HG03175 (cell line): ENCODE measurements at regions not wholly inside any gene's neighbourhood (a gene's known extent, or its start where the extent isn't known, plus 50 kb on each side); places are given as distances from the start of the nearest gene placed in this dataset.
"Not testable (repeated sequence)": the region's sequence is repeated elsewhere in the genome, so short reads cannot be mapped to it uniquely, and the experiment has no call there.

Source experiments
- ATAC-seq: cut with Tn5 transposase; IDR thresholded peaks from one replicate; pipeline ENCODE4 v1.9.1; 2021; ENCODE audit warnings: mild to moderate bottlenecking, moderate library complexity; ENCODE audit not compliant: unreplicated experiment

- ATAC-seq = no peak
These were observed 114.7 kb downstream of the SOX4 start for GRCh38 chr6:21708320-21708580.

- ATAC-seq = no peak
These were observed 116.7 kb downstream of the SOX4 start for GRCh38 chr6:21710216-21710615.

- no peak for ATAC-seq
These were observed 117.5 kb downstream of the SOX4 start for GRCh38 chr6:21710908-21711627.

GRCh38 chr6:21712213-21712612 is 118.7 kb downstream of the SOX4 start:
- no peak for ATAC-seq

- no peak for ATAC-seq
These were observed 119.9 kb downstream of the SOX4 start for GRCh38 chr6:21713481-21713880.

GRCh38 chr6:21715180-21715579 is 121.6 kb downstream of the SOX4 start:
- ATAC-seq = no peak

GRCh38 chr6:21722510-21722909 is 129.0 kb downstream of the SOX4 start:
- no peak for ATAC-seq

GRCh38 chr6:21726676-21727075 is 133.1 kb downstream of the SOX4 start:
- ATAC-seq = no peak

GRCh38 chr6:21728141-21728540 is 134.6 kb downstream of the SOX4 start:
- ATAC-seq = no peak

GRCh38 chr6:21729431-21729830 is 135.9 kb downstream of the SOX4 start:
- ATAC-seq = no peak

GRCh38 chr6:21730533-21730932 is 137.0 kb downstream of the SOX4 start:
- ATAC-seq = no peak

GRCh38 chr6:21731411-21732031 is 138.0 kb downstream of the SOX4 start:
- ATAC-seq = no peak

GRCh38 chr6:21732032-21732730 is 138.6 kb downstream of the SOX4 start:
- ATAC-seq = not testable (repeated sequence)

- ATAC-seq = no peak
These were observed 139.2 kb downstream of the SOX4 start for GRCh38 chr6:21732731-21733130.

- no peak for ATAC-seq
These were observed 139.8 kb downstream of the SOX4 start for GRCh38 chr6:21733311-21733710.

- ATAC-seq = no peak
These were observed 140.7 kb downstream of the SOX4 start for GRCh38 chr6:21734204-21734603.

- no peak for ATAC-seq
These were observed 144.9 kb downstream of the SOX4 start for GRCh38 chr6:21738180-21739094.

- ATAC-seq = no peak
These were observed 145.7 kb downstream of the SOX4 start for GRCh38 chr6:21739241-21739640.

- ATAC-seq = no peak
These were observed 146.3 kb downstream of the SOX4 start for GRCh38 chr6:21739838-21740237.

GRCh38 chr6:21740376-21741124 is 147.0 kb downstream of the SOX4 start:
- ATAC-seq = no peak
